Kidney epithelial cell (primary cell): ENCODE measurements at regions not wholly inside any gene's neighbourhood (a gene's known extent, or its start where the extent isn't known, plus 50 kb on each side); places are given as distances from the start of the nearest gene placed in this dataset.
A peak's percentile ranks its signal among the peaks of the same experiment; 100 is the strongest.

Experiments used
- DNase-seq: peaks from one replicate; pipeline ENCODE4 v3.0.0-alpha.2; 2010; ENCODE audit warnings: low read depth
- H3K27me3 ChIP-seq: 2 replicates; pipeline ENCODE4 v1.6.0; 2011; ENCODE audit warnings: low read length; ENCODE audit not compliant: control insufficient read depth, insufficient read depth
- H3K36me3 ChIP-seq: 2 replicates; pipeline ENCODE4 v1.5.1; 2011; ENCODE audit warnings: low read length; ENCODE audit not compliant: control insufficient read depth, insufficient read depth
- H3K4me3 ChIP-seq: 2 replicates; pipeline ENCODE4 v1.5.1; 2011; ENCODE audit warnings: low read depth, mild to moderate bottlenecking, control low read depth, low read length
- CTCF ChIP-seq: IDR thresholded peaks from 2 replicates; pipeline ENCODE4 v1.5.1; 2011; ENCODE audit warnings: mild to moderate bottlenecking, moderate library complexity, low read length, control low read depth, inconsistent platforms; ENCODE audit not compliant: insufficient read depth, poor library complexity, severe bottlenecking

- H3K27me3 ChIP-seq = no peaks in the 10 kb centered on the region
- H3K4me3 ChIP-seq = no peak overlapping the region
- TF ChIP-seq CTCF = no peak
Measured at GRCh38 chr4:24053934-24054333, 164.1 kb upstream of the PPARGC1A start.

GRCh38 chr4:24044610-24045589 is 155.1 kb upstream of the PPARGC1A start:
- no peaks in the 10 kb centered on the region for H3K27me3 ChIP-seq
- no peaks in the 10 kb centered on the region for H3K36me3 ChIP-seq
- peak; percentile 45 for DNase-seq
- peak; percentile 2 for TF ChIP-seq CTCF
- H3K4me3 ChIP-seq = no peak overlapping the region

More at GRCh38 chr4:24053934-24054333, 164.1 kb upstream of the PPARGC1A start:
- no peak for DNase-seq
- no peaks in the 10 kb centered on the region for H3K36me3 ChIP-seq

- DNase-seq = no peak
- Histone ChIP-seq H3K4me3 (no peak overlapping the region), H3K36me3 (no peaks in the 10 kb centered on the region), H3K27me3 (no peaks in the 10 kb centered on the region)
- TF ChIP-seq CTCF = no peak
Measured at GRCh38 chr4:24042094-24042493, 152.2 kb upstream of the PPARGC1A start.

- H3K27me3 ChIP-seq = no peaks in the 10 kb centered on the region
- H3K4me3 ChIP-seq = no peak overlapping the region
- no peaks in the 10 kb centered on the region for H3K36me3 ChIP-seq
- DNase-seq = no peak
- no peak for TF ChIP-seq CTCF
Measured at GRCh38 chr4:24040811-24041210, 151.0 kb upstream of the PPARGC1A start.

- no peak for DNase-seq
- TF ChIP-seq CTCF = no peak
- H3K36me3 ChIP-seq = no peaks in the 10 kb centered on the region
- no peaks in the 10 kb centered on the region for H3K27me3 ChIP-seq
- no peak overlapping the region for H3K4me3 ChIP-seq
Measured at GRCh38 chr4:24033626-24034025, 143.8 kb upstream of the PPARGC1A start.
